ENCODE measurements at regions not wholly inside any gene's neighbourhood (a gene's known extent, or its start where the extent isn't known, plus 50 kb on each side); places are given as distances from the start of the nearest gene placed in this dataset.

DNA sequence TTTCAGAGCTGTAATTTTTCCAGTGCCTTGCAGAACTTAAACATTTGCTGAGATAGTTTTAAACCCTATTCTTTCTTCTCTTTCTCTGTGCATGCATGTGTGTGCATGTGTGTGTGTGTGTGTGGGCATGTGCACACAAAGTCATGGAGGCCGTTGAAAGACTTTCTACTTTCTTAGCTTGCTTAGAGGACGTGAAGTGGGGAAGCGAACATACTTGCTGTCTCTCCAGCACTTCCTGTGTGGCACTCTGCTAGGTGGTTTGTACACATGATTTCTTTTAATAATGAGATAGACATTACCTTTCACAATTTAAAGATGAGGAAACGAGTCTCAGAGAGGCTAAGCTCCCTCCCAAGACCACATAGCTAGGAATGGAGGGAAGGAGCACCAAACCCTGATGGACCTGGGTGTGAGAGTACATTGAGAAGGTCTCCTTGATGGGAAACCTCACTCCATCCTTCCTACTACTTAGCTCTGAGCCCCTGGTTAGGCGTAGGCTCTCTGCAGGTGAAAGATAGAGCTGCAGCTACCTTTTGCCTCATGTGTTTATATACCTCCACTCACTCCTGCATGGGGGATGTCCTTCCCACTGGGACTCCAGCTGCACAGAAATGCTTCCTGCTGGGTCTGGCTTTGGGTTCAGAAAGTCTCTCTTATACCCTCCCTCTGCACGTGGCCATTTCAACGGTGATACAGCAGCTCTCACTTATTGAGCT, 101.9 kb upstream of the USP24 start:
- no peaks in the 10 kb centered on the region for H3K36me3 ChIP-seq
- DNase-seq (ENCODE audit: low spot score) = no peak

DNA sequence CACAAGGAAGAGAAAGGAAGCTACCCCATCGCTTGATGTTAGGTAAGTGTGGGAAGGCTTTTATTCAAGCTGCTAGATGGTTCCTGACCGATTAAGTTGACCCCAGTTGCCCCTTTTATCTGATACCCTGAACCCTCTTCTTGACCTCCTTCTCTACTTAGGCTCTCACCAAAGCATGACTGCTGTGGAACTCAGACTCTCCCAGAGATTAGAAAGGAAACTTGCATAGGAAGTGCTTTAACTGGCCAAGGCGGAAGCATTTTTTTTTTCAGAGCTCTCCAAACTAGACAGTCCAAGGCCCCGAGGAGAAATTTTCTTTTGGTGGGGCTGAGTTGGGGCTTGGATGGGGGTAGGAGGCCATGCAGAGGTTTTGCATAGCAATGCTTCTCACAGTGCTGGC, 101.3 kb upstream of the USP24 start:
- H3K4me1 ChIP-seq (replicated peaks) = no peaks in the 10 kb centered on the region
- intact Hi-C loops (cut with DNase I) = no loop called here
- no peak for TF ChIP-seq POLR2AphosphoS5 (IDR thresholded peaks at IDR 0.05)
- TF ChIP-seq, protein P1, sequence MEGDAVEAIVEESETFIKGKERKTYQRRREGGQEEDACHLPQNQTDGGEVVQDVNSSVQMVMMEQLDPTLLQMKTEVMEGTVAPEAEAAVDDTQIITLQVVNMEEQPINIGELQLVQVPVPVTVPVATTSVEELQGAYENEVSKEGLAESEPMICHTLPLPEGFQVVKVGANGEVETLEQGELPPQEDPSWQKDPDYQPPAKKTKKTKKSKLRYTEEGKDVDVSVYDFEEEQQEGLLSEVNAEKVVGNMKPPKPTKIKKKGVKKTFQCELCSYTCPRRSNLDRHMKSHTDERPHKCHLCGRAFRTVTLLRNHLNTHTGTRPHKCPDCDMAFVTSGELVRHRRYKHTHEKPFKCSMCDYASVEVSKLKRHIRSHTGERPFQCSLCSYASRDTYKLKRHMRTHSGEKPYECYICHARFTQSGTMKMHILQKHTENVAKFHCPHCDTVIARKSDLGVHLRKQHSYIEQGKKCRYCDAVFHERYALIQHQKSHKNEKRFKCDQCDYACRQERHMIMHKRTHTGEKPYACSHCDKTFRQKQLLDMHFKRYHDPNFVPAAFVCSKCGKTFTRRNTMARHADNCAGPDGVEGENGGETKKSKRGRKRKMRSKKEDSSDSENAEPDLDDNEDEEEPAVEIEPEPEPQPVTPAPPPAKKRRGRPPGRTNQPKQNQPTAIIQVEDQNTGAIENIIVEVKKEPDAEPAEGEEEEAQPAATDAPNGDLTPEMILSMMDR (IDR thresholded peaks at IDR 0.05) = no peak
- TF ChIP-seq POLR2A (IDR thresholded peaks at IDR 0.05) = no peak
- H3K27me3 ChIP-seq (replicated peaks; ENCODE audit: insufficient read depth) = no peaks in the 10 kb centered on the region
- no peaks in the 10 kb centered on the region for H3K9me3 ChIP-seq
- H3K4me3 ChIP-seq = no peak overlapping the region
- no peak for DNase-seq (ENCODE audit: low spot score)
- WGBS = 74% methylated on average over 4 of the region's 4 CpGs
- H3K27ac ChIP-seq = no peak overlapping the region
- H3K36me3 ChIP-seq = no peaks in the 10 kb centered on the region

More for the DNA sequence above, 101.9 kb upstream of the USP24 start:
- TF ChIP-seq, protein P1 (IDR thresholded peaks at IDR 0.05) = no peak
- H3K9me3 ChIP-seq = no peaks in the 10 kb centered on the region
- 89% methylated on average over 7 of the region's 7 CpGs for WGBS
- no peak overlapping the region for H3K4me3 ChIP-seq
- intact Hi-C loops (cut with DNase I) = no loop called here
- no peaks in the 10 kb centered on the region for H3K4me1 ChIP-seq (replicated peaks)
- no peaks in the 10 kb centered on the region for H3K27me3 ChIP-seq (replicated peaks; ENCODE audit: insufficient read depth)
- H3K27ac ChIP-seq = no peak overlapping the region

DNA sequence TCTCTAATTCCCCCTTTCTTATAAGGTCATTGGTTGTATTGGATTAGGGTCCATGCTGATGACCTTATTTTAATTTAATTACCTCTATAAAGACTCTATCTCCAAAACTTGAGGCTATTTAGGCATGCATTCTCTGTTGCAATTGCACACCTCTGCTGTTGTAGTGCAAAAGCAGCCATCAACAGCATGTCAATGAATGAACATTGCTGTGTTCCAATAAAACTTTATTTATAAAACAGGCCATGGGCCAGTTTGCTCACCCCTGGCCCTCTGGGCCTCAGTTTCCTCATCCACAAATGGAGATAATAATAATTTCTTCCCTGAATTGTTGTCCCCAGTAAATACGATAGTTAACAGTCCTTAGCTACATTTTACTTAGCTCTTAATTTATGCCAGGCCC, 100.4 kb upstream of the USP24 start:
- no peak overlapping the region for H3K27ac ChIP-seq
- WGBS = 95% methylated on average over 1 of the region's 1 CpG
- H3K9me3 ChIP-seq = no peaks in the 10 kb centered on the region
- DNase-seq (ENCODE audit: low spot score) = no peak
- no peak overlapping the region for H3K4me3 ChIP-seq
- intact Hi-C loops (cut with DNase I) = no loop called here
- H3K27me3 ChIP-seq (replicated peaks; ENCODE audit: insufficient read depth) = no peaks in the 10 kb centered on the region
- no peak for TF ChIP-seq POLR2AphosphoS5 (IDR thresholded peaks at IDR 0.05)
- TF ChIP-seq POLR2A (IDR thresholded peaks at IDR 0.05) = no peak
- TF ChIP-seq, protein P1 (IDR thresholded peaks at IDR 0.05) = no peak
- no peaks in the 10 kb centered on the region for H3K36me3 ChIP-seq
- no peaks in the 10 kb centered on the region for H3K4me1 ChIP-seq (replicated peaks)

DNA sequence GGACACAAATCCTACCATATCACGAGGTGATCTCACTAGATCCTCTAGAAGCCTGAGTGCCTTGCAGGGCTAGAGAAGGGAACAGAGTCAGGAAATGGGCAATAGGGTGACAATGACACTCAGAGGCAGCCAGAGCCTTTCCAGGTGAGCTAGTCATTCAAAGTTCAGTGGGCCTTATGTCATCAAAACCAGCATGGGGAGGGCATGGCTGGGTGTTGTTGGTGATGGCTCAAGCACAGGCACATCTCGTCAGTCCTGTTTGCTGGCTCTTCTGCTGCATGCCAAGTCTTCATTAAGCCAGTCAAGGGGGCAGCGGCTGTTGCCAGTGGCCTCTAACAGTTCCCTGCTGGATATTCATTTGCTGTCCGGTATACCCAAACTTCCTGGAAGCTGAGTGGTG, 99.6 kb upstream of the USP24 start:
- TF ChIP-seq POLR2A (IDR thresholded peaks at IDR 0.05) (no peak), POLR2AphosphoS5 (IDR thresholded peaks at IDR 0.05) (no peak)
- TF ChIP-seq, protein P1 (IDR thresholded peaks at IDR 0.05) = no peak
- 79% methylated on average over 4 of the region's 4 CpGs for WGBS
- DNase-seq (ENCODE audit: low spot score) = no peak

DNA sequence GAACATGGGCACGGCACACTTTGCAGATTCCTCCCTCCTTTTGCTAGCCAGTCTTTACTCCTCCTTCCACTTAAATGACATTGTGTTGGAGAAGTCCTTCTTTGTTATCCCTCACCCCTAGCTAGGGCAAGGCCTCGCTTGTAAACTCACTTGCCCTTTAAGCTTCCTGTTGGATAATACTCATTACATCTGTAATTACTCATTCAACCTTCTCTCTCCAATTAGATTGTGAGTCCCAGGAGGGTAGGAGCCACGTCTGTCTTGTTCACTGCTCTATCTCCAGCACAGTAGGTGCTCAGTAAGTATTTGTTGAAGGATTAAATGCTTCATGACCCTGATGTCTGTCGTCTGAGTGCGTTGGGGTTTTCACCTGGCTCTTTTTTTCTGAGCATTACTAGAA, 98.7 kb upstream of the USP24 start:
- no peak overlapping the region for H3K27ac ChIP-seq
- H3K27me3 ChIP-seq (replicated peaks; ENCODE audit: insufficient read depth) = no peaks in the 10 kb centered on the region
- H3K4me3 ChIP-seq = no peak overlapping the region
- TF ChIP-seq POLR2AphosphoS5 (IDR thresholded peaks at IDR 0.05) (no peak), POLR2A (IDR thresholded peaks at IDR 0.05) (no peak)
- TF ChIP-seq, protein P1 (IDR thresholded peaks at IDR 0.05) = no peak
- WGBS = 74% methylated on average over 5 of the region's 5 CpGs
- no peaks in the 10 kb centered on the region for H3K9me3 ChIP-seq
- no peaks in the 10 kb centered on the region for H3K4me1 ChIP-seq (replicated peaks)
- intact Hi-C loops (cut with DNase I) = no loop called here
- no peak for DNase-seq (ENCODE audit: low spot score)
- no peaks in the 10 kb centered on the region for H3K36me3 ChIP-seq

More for the DNA sequence above, 99.6 kb upstream of the USP24 start:
- Histone ChIP-seq H3K4me1 (replicated peaks) (no peaks in the 10 kb centered on the region), H3K27me3 (replicated peaks; ENCODE audit: insufficient read depth) (no peaks in the 10 kb centered on the region), H3K4me3 (no peak overlapping the region), H3K36me3 (no peaks in the 10 kb centered on the region), H3K27ac (no peak overlapping the region), H3K9me3 (no peaks in the 10 kb centered on the region)
- intact Hi-C loops (cut with DNase I) = no loop called here

Data from prostate gland (tissue), 2 donors.